Endodermal cell (in vitro differentiated cells): ENCODE measurements at regions not wholly inside any gene's neighbourhood (a gene's known extent, or its start where the extent isn't known, plus 50 kb on each side); places are given as distances from the start of the nearest gene placed in this dataset.

Experiments used
- DNase-seq: peaks from one replicate; pipeline ENCODE4 v3.0.0-alpha.2; 2017
- H3K27ac ChIP-seq: 2 replicates; pipeline ENCODE4 v1.5.1; 2013; ENCODE audit warnings: mild to moderate bottlenecking, low read depth, low read length, moderate library complexity
- H3K27me3 ChIP-seq: 2 replicates; pipeline ENCODE4 v1.6.1; 2013; ENCODE audit warnings: mild to moderate bottlenecking, low read length, moderate library complexity; ENCODE audit not compliant: insufficient read depth, control insufficient read depth, poor library complexity, severe bottlenecking
- H3K36me3 ChIP-seq: 2 replicates; pipeline ENCODE4 v1.7.0; 2013; ENCODE audit warnings: mild to moderate bottlenecking, low read length, moderate library complexity; ENCODE audit not compliant: control insufficient read depth, insufficient read depth
- H3K4me1 ChIP-seq: one replicate; pipeline ENCODE4 v1.7.0; 2013; ENCODE audit warnings: low read length; ENCODE audit not compliant: control insufficient read depth, insufficient read depth
- H3K4me3 ChIP-seq: 2 replicates; pipeline ENCODE4 v1.5.1; 2013; ENCODE audit warnings: mild to moderate bottlenecking, low read length, moderate library complexity
- H3K9ac ChIP-seq: 2 replicates; pipeline ENCODE4 v1.6.1; 2013; ENCODE audit warnings: mild to moderate bottlenecking, low read length, moderate library complexity; ENCODE audit not compliant: poor library complexity, severe bottlenecking; ENCODE audit errors: extremely low read depth
- H3K9me3 ChIP-seq: 2 replicates; pipeline ENCODE4 v1.6.1; 2013; ENCODE audit warnings: mild to moderate bottlenecking, low read length, moderate library complexity; ENCODE audit not compliant: control insufficient read depth
- H3K27ac Mint-ChIP-seq: 2 replicates; pipeline ENCODE4 v1.8.0; 2020; ENCODE audit warnings: mixed read lengths
- H3K27me3 Mint-ChIP-seq: 2 replicates; pipeline ENCODE4 v1.8.0; 2021; ENCODE audit warnings: mild to moderate bottlenecking, mixed read lengths; ENCODE audit not compliant: insufficient read depth
- H3K36me3 Mint-ChIP-seq: 2 replicates; pipeline ENCODE4 v1.8.0; 2020; ENCODE audit warnings: low read depth, mixed read lengths
- H3K4me1 Mint-ChIP-seq: 2 replicates; pipeline ENCODE4 v1.8.0; 2020; ENCODE audit warnings: mixed read lengths
- H3K4me3 Mint-ChIP-seq: 2 replicates; pipeline ENCODE4 v1.8.0; 2020; ENCODE audit warnings: mild to moderate bottlenecking, moderate library complexity, mixed read lengths
- H3K9me3 Mint-ChIP-seq: 2 replicates; pipeline ENCODE4 v1.8.0; 2020; ENCODE audit warnings: mild to moderate bottlenecking, mixed read lengths
- CTCF ChIP-seq: fragments of 200-600 bp; sonication (generic); conservative IDR thresholded peaks from 2 replicates; pipeline ENCODE4 v1.5.0; 2021; ENCODE audit warnings: antibody characterized with exemption, mild to moderate bottlenecking
- WGBS, 2 experiments: methylation state at CpG; one replicate each; pipeline versions ENCODE4 v1.1.5 to v1.1.7; 2013; ENCODE audit warnings: missing lambda C conversion rate in 2 of 2, mixed read lengths in 1 of 2; ENCODE audit not compliant: insufficient coverage in 1 of 2, insufficient read length in 1 of 2; 5-methylcytosine and 5-hydroxymethylcytosine counted together

DNA sequence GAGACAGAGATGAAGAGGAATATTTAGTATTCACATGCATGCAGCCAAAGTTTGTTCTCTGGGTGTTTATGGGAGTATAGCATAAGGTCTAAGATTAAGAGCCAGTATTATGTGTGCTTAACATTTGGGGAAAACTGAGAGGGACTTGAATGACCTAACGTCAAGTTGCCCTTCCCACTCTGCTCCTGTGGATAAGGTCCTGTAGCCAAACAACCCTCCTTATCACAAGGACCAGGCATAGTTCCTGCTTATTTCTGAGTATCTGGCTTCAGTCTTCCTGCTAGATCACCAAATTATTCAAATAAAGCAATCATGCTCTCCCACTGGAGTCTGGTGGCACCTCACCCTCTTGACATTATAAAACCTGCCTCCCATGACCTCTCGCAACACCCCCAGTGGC lies 137.9 kb upstream of the SEMA3E start:
- no peak overlapping the region for H3K4me3 Mint-ChIP-seq
- H3K36me3 Mint-ChIP-seq: no peaks in the 10 kb centered on the region
- Histone ChIP-seq H3K36me3 (no peaks in the 10 kb centered on the region), H3K9me3 (no peaks in the 10 kb centered on the region), H3K4me3 (no peak overlapping the region), H3K4me1 (no peaks in the 10 kb centered on the region), H3K27ac (no peak overlapping the region), H3K27me3 (no peaks in the 10 kb centered on the region), H3K9ac (no peak overlapping the region)
- TF ChIP-seq CTCF: no peak
- H3K27me3 Mint-ChIP-seq: no peaks in the 10 kb centered on the region
- H3K9me3 Mint-ChIP-seq: no peaks in the 10 kb centered on the region
- H3K27ac Mint-ChIP-seq: no peak overlapping the region
- 80 to 95% methylated on average over 1 to 2 of the region's 2 CpGs for WGBS, 2 experiments
- no peak for DNase-seq
- H3K4me1 Mint-ChIP-seq: peaks cover 4% of the 10 kb centered on the region

DNA sequence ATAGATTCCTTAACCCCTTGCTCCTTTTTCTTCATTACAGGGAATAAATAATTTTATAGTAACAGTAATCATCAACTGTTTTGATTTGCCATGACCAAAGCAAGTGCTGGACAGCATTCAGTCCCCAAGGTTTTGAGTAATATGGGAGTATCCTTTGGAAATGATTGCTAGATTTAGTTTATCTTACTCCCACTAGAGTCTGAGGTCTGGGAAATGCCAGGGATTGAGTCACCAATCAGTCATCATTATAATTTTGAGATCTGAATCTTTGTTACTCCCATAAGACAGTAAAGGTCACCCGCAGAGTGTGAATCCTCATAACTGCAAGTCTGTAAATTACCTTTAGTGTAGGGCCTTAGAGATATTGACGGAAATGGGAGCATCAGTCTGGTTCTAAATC lies 133.7 kb upstream of the SEMA3E start:
- no peak overlapping the region for H3K4me3 Mint-ChIP-seq
- H3K4me1 Mint-ChIP-seq: no peaks in the 10 kb centered on the region
- H3K9me3 ChIP-seq: no peaks in the 10 kb centered on the region
- H3K27me3 ChIP-seq: no peaks in the 10 kb centered on the region
- H3K27me3 Mint-ChIP-seq: no peaks in the 10 kb centered on the region
- no peaks in the 10 kb centered on the region for H3K4me1 ChIP-seq
- no peak for DNase-seq
- TF ChIP-seq CTCF: no peak
- H3K27ac Mint-ChIP-seq: no peak overlapping the region
- no peaks in the 10 kb centered on the region for H3K36me3 ChIP-seq
- H3K9ac ChIP-seq: no peak overlapping the region
- 92 to 100% methylated on average over 1 to 2 of the region's 2 CpGs for WGBS, 2 experiments
- no peaks in the 10 kb centered on the region for H3K36me3 Mint-ChIP-seq
- no peak overlapping the region for H3K27ac ChIP-seq
- H3K9me3 Mint-ChIP-seq: no peaks in the 10 kb centered on the region
- H3K4me3 ChIP-seq: no peak overlapping the region

DNA sequence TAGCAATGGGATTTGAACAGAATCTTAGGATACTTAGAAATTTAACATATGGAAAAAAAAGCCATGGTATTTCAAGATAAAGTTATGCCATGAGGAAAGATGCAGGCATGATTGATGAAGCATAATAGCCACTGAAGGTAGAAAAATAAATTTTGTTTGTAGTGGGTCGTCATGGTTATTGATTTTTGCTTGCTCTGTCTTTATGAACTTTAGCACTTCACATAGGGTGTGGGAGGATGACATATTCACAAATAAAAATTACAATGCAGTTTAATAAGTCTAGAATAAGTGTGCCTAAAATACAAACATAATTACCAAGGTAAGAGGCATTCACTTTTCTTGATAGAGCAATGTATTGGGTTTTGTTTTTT lies 129.1 kb upstream of the SEMA3E start:
- Histone ChIP-seq H3K27ac (no peak overlapping the region), H3K9me3 (no peaks in the 10 kb centered on the region), H3K36me3 (no peaks in the 10 kb centered on the region), H3K4me1 (no peaks in the 10 kb centered on the region), H3K4me3 (no peak overlapping the region), H3K27me3 (no peaks in the 10 kb centered on the region), H3K9ac (no peak overlapping the region)
- no peak for TF ChIP-seq CTCF
- Mint-ChIP-seq H3K36me3 (no peaks in the 10 kb centered on the region), H3K9me3 (no peaks in the 10 kb centered on the region), H3K4me1 (peaks cover 4% of the 10 kb centered on the region), H3K4me3 (no peak overlapping the region), H3K27ac (no peak overlapping the region), H3K27me3 (no peaks in the 10 kb centered on the region)
- WGBS, 2 experiments: 92% methylated on average over 1 of the region's 1 CpG; no CpG with 5 or more reads in 1 of the 2 experiments
- DNase-seq: no peak
